Activated effector memory CD4-positive, alpha-beta T cell treated with Interleukin-2 at 50 U/mL for 16 hours (primary cell): ENCODE measurements at regions not wholly inside any gene's neighbourhood (a gene's known extent, or its start where the extent isn't known, plus 50 kb on each side); places are given as distances from the start of the nearest gene placed in this dataset.
"Not testable (repeated sequence)": the region's sequence is repeated elsewhere in the genome, so short reads cannot be mapped to it uniquely, and the experiment has no call there.

ENCODE experiments used
- DNase-seq: peaks from one replicate; pipeline ENCODE4 v3.0.0-alpha.2; 2020

DNA sequence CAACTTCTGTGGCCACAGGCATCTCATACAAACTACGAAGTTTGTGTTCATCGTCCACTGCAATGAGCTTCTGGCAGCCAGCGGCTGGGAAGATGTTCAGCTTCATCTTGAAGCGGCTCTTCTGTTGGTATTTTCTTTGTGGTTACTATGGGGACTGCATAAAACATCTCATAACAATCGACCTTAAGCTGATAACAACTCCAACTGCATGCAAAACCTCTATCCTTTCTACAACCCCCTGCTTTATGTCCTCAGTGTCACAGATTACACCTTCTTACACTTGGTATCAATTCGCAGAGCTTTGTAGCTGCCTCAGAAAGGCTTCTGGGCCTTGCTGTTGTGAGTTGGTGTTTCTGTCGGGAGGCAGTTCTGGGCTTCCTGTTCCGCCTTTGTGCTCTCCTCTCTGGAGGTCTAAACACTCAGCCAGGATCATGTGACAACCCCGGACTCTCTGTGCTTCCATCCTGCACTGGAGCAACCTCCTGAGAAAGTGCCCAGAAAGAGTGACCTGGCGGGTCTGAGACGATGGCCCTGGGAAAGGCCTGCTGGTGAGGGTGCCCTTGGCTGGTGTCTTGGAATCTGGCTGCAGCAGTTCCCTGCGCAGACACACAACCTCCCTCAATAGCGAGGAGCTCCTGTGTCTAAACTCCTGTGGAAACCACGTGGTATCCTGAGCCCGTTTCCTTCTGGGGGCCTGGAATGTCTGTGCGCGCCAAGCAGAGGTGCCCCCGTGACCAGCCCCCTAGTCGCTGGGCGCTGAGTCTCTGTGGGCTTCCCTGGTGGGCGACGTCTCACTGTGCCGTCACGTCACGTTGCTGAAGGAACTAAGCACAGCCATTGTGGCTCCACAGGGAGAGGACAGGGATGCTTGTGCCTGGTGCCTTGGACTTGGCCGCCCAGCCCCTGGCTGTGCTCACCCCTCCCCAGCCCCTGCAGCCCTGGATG lies 339.6 kb downstream of the ADGRD1 start:
- DNase-seq: not testable (repeated sequence)

DNA sequence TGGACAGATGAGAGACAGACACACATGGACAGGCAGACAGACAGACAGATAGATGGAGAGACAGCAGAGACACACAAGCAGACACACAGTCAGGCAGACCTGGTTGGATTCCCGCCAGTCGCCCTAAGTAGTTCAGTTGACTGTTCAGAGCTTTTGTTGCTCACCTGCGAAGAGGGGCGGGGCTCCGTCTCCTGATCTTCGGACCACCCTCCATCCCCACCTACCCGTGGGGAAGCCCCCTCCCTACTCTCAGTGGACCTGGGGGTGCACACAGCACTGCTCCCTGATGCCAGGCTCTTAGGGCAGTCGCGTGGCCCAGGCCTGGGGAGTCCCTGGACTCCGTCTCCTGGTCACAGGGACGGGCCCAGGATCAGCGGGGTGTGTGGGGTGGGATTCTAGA lies 341.0 kb downstream of the ADGRD1 start:
- not testable (repeated sequence) for DNase-seq

DNA sequence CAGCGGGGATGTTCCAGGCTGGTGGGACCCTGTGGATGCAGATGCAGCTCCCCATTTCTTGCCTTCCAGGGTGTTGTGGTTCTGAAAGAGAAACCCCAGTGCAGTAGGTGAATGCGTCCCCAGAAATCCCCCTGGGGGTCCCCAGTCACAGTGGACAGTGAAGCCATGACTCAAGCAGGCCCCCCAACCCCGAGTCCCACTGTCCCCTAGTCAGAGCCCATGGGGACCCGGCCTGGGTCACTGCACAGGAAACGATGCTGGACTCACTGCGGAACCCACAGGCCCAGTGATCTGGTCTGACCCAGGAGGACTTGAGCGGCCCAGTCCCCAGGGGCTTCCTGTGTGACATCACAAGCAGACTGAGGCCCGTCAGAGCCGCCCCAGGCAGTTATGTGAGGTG lies 341.4 kb downstream of the ADGRD1 start:
- not testable (repeated sequence) for DNase-seq

DNA sequence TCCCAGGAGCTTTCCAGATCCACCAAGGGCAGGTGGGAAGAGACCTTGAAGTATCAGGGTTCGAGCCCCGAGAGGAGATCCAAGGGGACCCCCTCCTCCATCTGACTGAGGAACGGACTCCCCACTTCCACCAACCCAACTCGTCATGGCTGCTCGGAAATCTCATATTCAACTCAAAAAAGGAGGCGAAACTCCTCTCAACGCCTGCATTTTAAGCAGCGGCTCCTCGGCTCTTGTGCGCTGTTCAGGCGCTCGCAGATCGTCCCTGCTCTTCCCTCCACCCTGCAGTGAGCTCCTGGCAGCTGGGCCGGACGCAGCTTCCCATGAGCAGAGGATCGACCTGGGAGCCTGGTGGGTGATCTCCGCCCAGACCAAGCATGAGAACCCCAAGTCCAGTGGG lies 341.9 kb downstream of the ADGRD1 start:
- DNase-seq: not testable (repeated sequence)

DNA sequence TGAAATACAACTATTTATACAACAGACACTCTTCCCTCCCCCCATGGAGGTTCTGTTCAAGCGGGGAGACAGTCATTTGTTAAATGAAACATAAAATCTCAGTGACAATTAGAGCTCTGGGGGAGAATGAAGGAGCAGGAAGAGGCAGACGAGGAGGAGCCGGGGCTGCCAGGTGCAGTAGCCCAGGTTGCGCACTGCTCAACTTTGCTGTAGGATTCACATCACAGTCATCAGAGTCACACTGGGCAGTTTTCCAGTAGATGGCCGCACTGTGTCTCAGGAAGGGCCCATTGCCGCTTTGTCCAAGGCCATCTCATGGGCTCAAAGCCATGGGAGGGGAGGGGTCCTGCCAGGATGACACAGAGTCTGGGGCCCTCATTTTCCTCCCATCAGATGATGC lies 342.4 kb downstream of the ADGRD1 start:
- DNase-seq: not testable (repeated sequence)

DNA sequence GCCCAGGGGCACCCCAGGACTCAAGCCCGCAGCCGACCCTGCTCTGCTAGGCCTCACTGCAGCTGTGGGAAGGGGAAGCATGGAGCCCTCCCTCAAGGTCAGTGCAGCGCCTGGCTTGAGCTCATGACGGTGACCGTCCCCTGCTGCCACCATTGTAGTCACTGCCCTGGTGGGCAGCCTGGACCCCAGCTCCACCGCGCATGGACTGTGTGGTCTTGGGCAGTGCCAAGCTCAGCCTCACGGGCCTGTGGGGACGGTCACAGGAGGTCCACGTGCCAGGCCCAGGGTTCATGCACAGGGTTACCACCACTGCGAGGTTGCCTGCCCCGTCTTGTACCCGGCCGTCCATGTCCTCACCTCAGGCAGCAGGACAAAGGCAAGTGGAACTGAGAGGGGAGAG lies 342.9 kb downstream of the ADGRD1 start:
- DNase-seq: not testable (repeated sequence)

DNA sequence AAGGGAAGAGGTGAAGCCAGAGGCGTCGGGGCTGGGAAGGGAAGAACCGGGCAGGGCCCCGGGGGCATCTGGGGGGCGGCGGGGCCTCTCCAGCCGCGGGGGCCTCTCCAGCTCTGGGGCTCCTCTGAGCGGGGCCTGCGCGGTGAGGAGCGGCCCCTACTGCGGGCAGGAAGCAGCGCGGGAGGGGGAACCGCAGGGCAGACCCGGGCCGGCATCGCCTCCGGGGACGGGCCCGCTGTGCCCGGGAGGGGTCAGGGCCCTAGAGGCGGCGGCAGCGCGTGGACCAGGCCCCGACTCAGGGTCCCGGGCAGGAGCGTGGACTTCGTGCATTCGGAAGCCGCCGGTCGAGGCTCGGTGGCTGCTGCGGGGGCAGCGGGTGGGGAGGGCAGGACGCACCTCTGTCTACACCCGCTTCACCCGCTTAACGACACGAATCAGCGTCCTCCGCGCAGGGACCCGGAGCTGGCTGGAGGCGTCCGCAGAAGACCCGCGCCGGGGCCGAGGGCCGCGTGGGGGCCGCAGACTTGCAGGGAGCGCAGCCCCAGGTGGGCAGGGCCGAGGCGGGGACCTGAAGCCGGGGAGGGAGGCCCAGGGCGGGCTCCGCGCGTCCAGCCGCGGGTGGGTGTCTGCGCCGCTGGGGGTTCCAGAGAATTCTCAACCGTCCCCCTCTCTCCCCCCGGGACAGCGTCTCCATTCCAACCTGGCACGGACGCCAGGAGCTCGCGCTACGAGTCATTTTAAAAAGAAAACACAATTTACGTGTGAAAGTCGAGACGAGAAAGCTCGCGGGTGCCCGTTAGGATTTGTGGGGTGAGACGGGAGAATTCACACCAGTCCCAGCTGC lies 345.0 kb downstream of the ADGRD1 start:
- not testable (repeated sequence) for DNase-seq

DNA sequence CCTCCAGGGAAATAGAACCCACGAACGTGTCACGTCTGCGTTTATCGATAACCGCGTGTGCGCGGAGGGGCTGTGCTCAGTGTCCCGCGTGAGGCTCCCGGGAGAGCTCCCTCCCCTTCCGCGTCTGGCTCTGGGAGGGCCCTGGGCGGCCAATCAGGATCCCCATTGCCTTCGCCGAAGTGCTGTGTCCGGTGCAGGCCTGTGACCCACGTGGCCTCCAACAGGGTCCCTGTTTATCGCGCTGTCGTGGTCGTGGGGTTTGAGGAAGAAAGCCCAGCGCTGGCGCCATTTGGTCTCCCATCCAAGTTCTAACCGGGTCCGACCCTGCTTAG lies 345.6 kb downstream of the ADGRD1 start:
- DNase-seq: not testable (repeated sequence)

DNA sequence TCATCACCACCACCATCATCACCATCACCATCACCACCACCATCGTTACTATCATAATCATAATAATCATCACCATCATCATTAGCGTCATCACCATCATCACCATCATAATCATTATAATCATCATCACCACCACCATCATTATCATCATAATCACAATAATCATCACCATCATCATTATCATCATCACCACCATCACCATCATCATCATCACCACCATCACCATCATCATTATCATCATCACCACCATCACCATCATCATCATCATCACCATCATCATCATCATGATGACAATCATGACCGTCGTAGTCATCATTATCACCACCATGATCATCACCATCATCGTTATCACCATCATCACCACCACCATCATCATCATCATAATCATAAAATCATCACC lies 349.9 kb downstream of the ADGRD1 start:
- DNase-seq: not testable (repeated sequence)

DNA sequence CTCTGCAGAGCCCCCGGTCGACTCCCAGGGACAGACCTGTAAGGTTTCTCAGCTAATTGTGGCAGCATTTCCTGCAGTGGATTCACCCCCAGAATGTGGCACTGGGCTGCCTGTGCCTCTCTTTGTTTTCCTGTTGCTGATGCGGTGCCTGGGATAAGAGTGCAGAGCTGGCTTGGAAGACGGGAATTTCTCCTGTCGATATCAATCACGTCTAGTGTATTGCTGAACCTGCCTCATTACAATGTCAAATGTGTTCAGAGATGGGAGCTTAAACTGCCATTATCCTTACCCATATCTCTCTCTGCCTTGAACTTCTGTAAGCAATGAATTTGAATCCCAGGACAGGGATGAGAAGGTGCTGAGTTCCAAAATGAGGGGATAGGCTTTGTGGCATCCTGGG lies 350.9 kb downstream of the ADGRD1 start:
- not testable (repeated sequence) for DNase-seq

DNA sequence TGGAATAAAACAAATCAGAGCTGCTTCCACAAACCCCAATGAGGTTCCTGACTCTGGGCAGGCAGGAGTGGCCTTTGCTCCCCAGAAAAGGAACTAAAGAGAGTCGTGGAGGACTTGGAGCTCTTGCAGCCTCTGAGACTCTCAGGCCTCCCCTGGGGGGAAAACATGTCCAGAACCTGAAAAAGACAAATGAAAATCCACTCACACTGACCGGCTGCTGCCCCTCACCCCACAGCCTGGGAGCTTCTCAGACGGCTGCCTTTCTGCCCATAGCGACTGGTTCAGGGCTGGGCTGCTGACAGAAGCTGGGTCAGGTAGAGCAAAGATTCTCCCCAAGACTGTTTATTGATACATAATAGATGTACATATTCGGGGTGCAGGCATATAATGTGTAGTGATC lies 356.0 kb downstream of the ADGRD1 start:
- no peak for DNase-seq

DNA sequence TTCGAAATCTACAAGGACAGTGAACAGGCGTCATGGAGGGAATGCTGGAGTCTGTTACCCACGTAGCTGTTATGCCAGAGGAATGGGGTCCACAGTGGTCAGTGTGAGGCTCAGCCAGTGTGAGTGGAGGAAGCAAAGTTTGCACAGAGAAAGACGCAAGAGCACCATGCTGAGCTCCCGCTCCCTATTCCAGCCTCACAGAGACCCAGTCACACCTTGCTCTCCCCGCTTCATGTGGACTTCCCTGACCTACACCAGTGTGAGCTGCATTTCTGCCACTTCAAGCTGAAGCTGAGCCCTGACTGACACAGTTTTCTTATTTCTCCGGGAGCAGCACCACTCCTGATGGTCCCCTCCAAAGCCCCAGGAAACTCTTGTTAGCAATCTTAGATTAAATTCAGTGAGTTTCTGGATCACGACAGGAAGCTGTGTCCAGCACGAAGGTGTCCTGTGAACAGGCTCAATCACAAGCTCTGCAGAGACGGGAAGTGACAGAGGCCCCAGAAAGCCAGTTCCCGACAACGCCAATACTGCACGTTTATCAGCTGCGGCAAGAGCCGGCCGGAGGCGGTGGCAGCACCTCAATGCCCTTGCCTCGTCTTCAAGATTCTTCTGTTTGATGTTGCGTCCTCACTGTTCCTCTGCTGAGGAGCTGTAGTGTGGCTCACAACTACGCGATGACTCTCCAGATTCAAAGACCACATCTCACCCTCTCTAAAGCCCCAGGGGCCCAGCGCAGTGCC lies 356.7 kb downstream of the ADGRD1 start:
- not testable (repeated sequence) for DNase-seq

DNA sequence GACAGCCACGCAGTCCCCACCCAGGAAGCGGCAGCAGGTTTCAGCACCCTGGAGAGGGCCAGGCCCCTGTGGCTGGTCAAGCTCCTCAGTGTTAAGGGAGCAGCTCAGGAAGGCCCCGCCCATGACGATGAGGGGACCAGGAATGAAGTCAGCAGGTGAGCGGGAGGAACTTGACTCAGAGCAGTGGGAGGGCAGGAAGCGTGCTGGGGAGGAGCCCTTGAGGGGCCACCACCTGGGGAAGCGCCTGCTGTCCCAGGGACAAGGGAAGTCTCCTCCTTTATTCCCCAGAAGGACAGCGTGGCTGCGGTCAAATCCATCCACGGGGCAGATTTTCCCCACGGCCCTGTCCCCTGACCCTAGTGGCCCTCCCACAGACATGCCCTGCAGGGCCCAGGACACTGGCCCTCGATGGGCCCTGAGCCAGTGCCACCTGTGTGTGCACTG lies 357.6 kb downstream of the ADGRD1 start:
- not testable (repeated sequence) for DNase-seq

DNA sequence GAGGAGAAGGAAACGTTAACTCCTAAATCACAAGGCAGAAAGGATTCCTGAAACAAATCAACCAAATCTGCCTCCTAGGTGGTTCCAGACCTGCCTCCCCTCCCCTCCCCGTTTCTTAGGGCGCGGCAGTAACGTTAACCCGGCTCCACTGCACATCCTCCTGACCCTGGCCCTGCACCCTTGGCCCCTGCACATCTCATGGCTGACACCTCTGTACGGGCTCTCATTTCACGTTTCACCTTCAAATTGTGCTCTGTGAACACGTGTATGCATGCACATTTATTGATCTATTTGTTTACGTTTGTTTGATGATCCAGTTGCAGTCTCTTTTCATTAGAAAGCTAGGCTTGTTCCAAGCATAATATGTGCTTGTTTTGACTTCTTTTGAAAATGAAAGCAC lies 358.1 kb downstream of the ADGRD1 start:
- no peak for DNase-seq

DNA sequence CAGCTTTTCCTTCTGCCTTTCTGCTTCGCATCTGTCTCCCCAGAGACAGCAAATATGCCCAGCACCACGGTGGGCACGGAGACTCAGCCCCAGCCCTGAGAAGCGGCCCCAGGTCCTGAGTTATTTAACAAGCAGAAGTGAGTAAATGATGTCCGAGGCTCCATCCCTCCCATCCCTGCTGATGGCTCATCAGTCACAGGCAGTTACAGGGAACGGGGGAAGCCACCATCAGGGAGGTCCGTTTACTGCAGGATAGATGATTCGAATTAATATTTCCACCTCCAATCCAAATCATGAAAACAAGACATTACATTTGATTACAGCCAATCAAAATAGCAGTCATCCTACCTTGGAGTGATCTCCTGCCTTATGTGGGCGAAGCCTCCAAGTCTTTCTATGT lies 358.7 kb downstream of the ADGRD1 start:
- not testable (repeated sequence) for DNase-seq

DNA sequence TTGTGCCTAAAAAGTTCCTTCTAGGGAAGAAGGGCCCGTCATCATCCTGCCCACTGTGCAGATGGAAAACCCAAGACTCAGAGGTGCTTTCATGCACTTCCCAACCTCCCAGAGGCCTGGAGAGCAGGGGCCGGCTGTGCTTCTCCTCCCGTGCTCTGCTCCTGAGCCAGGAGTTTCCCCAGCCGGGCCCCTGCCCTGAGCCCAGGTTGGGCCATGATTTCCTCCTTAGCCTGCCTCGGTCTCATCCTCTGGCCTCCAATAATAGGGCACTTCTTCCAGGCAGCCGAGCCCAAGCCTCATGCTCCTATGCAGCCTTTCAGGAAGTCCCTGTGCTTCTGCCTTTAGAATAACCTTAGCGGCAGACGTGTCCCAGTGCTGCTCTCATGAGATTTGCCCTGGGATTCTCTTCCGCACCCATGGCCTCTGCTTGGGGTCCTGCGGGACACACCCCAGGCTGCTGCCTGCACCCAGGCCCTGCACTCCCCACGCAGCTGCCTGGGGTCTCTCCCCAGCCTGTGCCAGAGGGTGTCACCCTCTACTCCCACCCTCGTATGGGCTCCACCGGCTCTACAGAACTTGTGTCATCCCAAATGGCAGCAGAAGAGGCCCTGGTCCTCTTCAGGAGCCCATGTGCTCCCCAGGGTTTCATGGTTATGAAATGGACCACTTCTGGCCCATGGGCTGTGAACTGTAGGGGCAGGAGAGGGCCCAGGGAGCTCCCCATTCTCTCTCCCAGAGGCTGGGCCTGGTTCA lies 359.3 kb downstream of the ADGRD1 start:
- DNase-seq: no peak

DNA sequence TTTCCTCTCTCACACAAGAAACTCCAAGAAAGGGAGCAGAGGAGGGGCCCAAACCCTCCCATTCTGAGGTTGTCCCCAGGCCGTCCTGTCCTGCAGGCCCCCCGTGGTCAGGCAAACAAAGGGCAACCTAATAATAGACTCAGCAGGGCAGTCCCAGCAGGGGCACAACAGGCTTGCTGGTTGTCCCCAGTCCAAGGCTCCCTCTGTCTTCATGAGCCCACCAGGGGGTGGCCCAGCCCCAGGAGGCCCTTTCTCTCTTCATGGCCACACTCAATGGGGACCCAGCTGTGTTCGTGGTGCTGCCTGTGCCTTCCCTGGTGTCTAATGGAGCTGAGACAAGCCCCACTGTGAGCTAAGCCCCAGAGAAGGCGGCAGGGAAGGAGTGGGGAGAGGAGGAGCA lies 359.9 kb downstream of the ADGRD1 start:
- DNase-seq: no peak

DNA sequence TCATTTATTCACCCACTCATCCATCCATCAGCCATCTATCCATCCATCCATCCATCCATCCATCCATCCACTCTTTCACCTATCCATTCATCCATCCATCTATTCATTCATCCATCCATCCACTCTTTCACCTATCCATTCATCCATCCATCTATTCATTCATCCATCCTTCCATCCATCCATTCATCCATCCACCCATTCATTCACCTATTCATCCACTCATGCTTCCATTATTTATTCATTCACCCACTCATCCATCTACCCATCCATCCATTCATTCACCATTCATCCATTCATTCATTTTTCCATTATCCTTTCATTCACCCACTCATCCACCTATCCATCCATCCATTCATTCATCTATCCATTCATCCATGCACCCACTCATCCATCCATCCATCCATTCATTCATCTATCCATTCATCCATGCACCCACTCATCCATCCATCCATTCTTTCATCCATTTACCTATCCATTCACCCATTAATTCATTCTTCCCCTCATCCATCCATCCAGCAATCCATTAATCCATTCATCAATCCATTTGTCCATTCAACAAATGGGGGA lies 360.9 kb downstream of the ADGRD1 start:
- DNase-seq: no peak

DNA sequence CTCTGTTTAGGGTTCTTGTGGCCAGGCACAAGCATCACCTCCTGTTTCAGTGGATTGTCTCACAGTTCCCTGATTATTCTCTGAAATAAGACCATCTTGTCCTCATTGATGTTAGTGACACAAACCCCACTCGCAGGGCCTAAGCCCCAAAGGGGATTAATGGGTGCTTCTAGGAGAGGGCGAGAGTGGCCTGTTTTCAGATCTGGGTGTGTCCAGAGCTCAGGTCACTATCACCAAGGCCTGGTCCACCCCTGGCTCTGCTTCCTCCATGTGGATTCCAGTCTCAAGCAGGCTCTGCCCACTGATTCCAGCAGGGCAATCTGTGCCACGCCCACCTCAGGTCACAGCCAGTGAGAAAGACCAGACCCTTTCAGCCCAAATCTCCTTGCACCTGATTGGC lies 361.9 kb downstream of the ADGRD1 start:
- no peak for DNase-seq

DNA sequence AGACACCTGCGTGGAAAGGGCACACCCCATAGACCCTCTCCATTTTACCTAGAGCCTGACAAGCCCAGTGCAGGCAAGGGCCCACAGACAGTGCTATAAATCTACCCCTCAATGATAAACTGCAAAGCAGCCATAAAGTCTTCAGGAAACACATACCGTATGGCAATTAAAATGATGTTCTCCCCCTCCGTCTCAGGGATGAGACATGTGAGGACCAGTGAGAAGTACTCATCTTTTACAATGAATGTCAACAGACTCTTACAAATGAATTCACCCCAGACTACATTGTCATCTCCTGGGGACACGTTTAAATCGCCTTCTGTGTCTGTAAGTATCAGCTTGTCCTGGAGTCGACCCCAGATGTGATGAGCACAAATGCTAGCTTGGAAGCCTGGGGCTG lies 362.7 kb downstream of the ADGRD1 start:
- no peak for DNase-seq

DNA sequence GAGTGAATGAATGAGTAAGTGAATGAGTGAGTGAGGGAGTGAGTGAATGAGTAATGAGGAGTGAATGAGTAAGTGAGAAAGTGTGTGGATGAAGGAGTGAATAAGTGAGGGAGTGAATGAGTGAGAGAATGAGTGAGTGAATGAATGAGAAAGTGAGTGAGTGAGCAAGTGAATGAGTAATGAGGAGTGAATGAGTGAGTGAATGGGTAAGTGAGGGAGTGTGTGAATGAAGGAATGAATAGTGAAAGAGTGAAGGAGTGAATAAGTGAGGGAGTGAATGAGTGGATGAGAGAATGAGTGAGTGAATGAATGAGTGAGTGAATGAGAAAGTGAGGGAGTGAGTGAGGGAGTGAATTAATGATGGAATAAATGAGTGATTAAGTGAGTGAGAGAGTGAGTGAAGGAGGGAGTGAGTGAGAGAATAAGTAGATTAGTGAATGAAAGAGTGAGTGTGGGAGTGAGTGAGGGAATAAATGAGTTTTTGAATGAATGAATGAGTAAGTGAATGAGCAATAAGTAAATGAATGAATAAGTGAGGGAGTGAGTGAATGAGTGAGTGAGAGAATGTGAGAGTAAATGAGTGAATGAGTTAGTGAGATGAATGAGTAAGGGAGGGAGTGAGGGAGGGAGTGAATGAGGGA lies 364.5 kb downstream of the ADGRD1 start:
- no peak for DNase-seq
